ENCODE measurements at regions not wholly inside any gene's neighbourhood (a gene's known extent, or its start where the extent isn't known, plus 50 kb on each side); places are given as distances from the start of the nearest gene placed in this dataset.

DNA sequence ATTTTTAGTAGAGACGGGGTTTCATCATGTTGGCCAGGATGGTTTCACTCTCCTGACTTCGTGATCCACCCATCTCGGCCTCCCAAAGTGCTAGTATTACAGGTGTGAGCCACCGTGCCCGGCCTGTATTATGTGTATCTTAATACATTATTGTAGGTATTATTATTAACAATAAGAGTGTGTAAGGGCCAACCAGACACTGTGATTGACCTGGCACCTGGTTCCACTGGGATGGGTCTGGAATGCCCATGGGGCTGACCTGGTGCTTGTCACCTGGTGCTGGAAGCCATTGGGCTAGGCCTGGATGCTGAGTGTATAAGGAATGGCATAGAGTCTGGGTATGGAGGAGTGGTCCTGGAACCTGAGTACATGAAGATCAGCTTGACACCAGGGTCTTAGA, 906.9 kb upstream of the TMEFF2 start (continued):
- no peak for TF ChIP-seq KDM5A (IDR thresholded peaks at IDR 0.05; ENCODE audit: low read length)
- no peak for TF ChIP-seq JUND (IDR thresholded peaks at IDR 0.05; ENCODE audit: low read length)
- TF ChIP-seq TEAD4 (IDR thresholded peaks at IDR 0.05; ENCODE audit: low read depth, low read length), result no peak
- no peak for TF ChIP-seq HDAC2 (IDR thresholded peaks at IDR 0.05; ENCODE audit: borderline replicate concordance in 1 of 2, low read depth in 2 of 2, low read length in 2 of 2)
- no peak for TF ChIP-seq SAP30 (IDR thresholded peaks at IDR 0.05; ENCODE audit: insufficient read depth, insufficient replicate concordance, low read length)
- no peak for TF ChIP-seq CTBP2 (IDR thresholded peaks at IDR 0.05; ENCODE audit: borderline replicate concordance, insufficient read depth, insufficient read length, low read length)
- TF ChIP-seq PHF8 (conservative IDR thresholded peaks at IDR 0.05; ENCODE audit: low read depth, low read length), result no peak
- no peak for TF ChIP-seq GABPA (IDR thresholded peaks at IDR 0.05; ENCODE audit: borderline replicate concordance, insufficient read depth, low read length)
